ENCODE measurements at regions not wholly inside any gene's neighbourhood (a gene's known extent, or its start where the extent isn't known, plus 50 kb on each side); places are given as distances from the start of the nearest gene placed in this dataset.

DNA sequence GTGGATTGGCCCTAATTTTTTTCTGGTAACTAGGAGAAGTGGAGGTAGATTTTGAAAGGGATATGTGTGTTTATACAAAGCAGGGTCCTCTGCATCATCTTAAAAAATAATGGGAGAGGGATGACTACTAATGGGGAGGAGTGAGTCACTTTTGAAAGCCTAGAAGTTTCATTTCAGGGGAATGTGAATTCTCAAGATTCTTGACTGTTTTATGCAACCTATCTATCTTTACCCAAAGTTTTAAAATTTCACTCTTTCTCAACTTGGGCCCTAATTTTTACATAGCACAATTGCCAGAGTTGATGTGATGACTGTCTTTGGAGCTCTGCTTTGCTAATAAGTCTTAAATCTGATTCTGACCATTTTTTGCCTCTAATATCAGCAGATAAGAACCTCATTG is 445.2 kb downstream of the GRXCR1 start:
- no peaks in the 10 kb centered on the region for H3K9me3 ChIP-seq
- intact Hi-C loops (cut with DNase I) = no loop called here
- H3K27ac ChIP-seq = no peak overlapping the region
- H3K27me3 ChIP-seq = no peaks in the 10 kb centered on the region
- H3K36me3 ChIP-seq = no peaks in the 10 kb centered on the region
- no peaks in the 10 kb centered on the region for H3K4me1 ChIP-seq
- TF ChIP-seq, protein P1, sequence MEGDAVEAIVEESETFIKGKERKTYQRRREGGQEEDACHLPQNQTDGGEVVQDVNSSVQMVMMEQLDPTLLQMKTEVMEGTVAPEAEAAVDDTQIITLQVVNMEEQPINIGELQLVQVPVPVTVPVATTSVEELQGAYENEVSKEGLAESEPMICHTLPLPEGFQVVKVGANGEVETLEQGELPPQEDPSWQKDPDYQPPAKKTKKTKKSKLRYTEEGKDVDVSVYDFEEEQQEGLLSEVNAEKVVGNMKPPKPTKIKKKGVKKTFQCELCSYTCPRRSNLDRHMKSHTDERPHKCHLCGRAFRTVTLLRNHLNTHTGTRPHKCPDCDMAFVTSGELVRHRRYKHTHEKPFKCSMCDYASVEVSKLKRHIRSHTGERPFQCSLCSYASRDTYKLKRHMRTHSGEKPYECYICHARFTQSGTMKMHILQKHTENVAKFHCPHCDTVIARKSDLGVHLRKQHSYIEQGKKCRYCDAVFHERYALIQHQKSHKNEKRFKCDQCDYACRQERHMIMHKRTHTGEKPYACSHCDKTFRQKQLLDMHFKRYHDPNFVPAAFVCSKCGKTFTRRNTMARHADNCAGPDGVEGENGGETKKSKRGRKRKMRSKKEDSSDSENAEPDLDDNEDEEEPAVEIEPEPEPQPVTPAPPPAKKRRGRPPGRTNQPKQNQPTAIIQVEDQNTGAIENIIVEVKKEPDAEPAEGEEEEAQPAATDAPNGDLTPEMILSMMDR (IDR thresholded peaks at IDR 0.05) = no peak
- FAIRE-seq (no peak), ATAC-seq (no peak), DNase-seq (no peak)
- no peak overlapping the region for H3K4me3 ChIP-seq

DNA sequence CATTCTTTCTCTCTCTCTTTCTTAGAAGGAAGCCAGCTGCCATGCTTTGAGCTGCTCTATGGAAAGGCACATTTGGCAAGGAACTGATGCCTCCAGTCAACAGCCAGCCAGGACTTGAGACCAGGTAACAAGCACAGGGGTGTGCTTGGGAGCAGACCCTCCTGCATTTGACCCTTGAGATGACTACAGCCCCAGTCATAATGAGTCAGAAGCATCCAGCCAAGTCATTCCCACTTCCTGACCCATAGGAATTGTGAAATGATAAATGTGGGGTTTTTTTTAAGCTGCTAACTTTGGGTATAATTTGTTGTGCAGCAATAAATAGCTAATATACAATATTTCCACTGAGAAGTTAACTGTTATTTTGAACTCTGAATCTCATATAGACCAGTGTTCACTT is 446.9 kb downstream of the GRXCR1 start:
- no peak for ATAC-seq
- no peak for DNase-seq
- H3K4me3 ChIP-seq = no peak overlapping the region
- TF ChIP-seq, protein P1 (IDR thresholded peaks at IDR 0.05) = no peak
- no peak overlapping the region for H3K27ac ChIP-seq
- H3K9me3 ChIP-seq = no peaks in the 10 kb centered on the region
- intact Hi-C loops (cut with DNase I) = no loop called here
- H3K36me3 ChIP-seq = no peaks in the 10 kb centered on the region
- no peaks in the 10 kb centered on the region for H3K27me3 ChIP-seq
- H3K4me1 ChIP-seq = no peaks in the 10 kb centered on the region
- no peak for FAIRE-seq

DNA sequence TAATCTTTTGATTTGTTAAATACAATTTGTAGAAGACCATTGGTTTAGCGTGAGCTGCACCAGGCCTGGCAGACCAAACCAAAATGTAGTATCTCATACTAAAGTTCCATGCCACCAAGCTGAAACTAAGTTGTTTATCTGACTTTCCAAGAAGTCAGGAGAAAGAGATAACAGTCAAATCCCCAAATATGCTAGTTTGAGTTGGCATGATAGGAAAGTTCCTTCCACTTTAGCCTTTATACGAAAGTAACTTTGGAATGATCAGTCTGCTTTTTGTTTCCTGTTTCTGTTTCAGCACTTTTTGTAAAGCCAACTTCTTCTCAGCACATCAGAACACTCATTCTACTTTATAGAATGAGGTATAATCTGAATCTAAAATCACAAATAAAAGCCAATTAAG is 449.2 kb downstream of the GRXCR1 start:
- no peak overlapping the region for H3K4me3 ChIP-seq
- no peak for FAIRE-seq
- no peaks in the 10 kb centered on the region for H3K36me3 ChIP-seq
- H3K27ac ChIP-seq = no peak overlapping the region
- H3K4me1 ChIP-seq = no peaks in the 10 kb centered on the region
- no peaks in the 10 kb centered on the region for H3K27me3 ChIP-seq
- ATAC-seq = no peak
- DNase-seq = no peak
- H3K9me3 ChIP-seq = no peaks in the 10 kb centered on the region
- intact Hi-C loops (cut with DNase I) = no loop called here
- TF ChIP-seq, protein P1 (IDR thresholded peaks at IDR 0.05) = no peak
- WGBS, 2 donors = 65 to 80% methylated on average over 2 of the region's 2 CpGs

DNA sequence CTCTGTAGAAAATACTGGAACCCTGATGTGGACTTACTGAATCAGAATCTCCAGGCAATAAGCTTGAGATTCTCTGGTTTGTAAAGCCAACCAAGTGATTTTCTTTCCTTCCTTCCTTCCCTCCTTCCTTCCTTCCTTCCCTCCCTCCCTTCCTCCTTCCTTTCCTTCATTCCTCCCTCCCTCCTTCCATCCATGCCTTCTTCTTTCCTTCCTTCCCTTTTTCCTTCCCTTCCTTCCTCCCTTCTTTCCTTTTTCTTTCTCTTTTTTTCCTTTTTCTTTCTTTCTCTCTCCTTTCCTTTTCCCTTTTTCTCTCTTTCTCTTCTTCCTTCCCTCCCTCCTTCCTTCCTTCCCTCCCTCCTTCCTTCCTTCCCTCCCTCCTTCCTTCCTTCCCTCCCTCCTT is 450.8 kb downstream of the GRXCR1 start:
- Histone ChIP-seq H3K9me3 (no peaks in the 10 kb centered on the region), H3K27me3 (no peaks in the 10 kb centered on the region), H3K27ac (no peak overlapping the region), H3K4me3 (no peak overlapping the region), H3K4me1 (no peaks in the 10 kb centered on the region), H3K36me3 (no peaks in the 10 kb centered on the region)
- TF ChIP-seq, protein P1 (IDR thresholded peaks at IDR 0.05) = no peak
- ATAC-seq (no peak), DNase-seq (no peak), FAIRE-seq (no peak)
- intact Hi-C loops (cut with DNase I) = no loop called here

DNA sequence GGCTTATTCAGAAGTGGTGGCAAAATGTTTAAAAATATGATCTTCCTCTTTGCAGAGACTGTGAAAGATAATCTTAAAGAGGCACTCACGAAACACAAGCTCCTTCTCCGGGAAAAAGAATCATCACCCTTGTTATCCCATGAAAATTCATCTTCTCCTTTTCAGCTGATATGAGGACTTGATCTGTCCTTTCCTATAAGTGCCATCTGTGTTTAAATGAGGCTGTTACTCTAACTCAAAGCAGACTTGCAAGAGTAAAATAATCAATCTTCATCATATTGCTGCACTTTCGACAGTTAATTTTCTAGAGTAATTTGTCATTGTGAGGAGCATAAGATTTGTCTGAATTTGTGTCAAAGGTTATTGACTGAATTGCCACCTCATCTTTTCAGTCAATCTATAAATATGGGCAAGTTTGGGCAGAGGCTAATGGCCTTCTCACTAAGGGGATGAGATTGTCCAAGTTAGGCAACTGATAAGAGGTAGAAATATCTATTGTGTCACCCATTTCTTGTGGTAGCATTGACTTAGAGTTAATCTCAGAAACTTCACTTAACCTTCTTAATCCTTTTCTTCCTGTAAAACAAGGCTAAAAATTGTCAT is 452.9 kb downstream of the GRXCR1 start:
- Histone ChIP-seq H3K27me3 (no peaks in the 10 kb centered on the region), H3K36me3 (no peaks in the 10 kb centered on the region), H3K4me3 (no peak overlapping the region), H3K9me3 (no peaks in the 10 kb centered on the region), H3K27ac (no peak overlapping the region), H3K4me1 (no peaks in the 10 kb centered on the region)
- intact Hi-C loops (cut with DNase I) = no loop called here
- TF ChIP-seq, protein P1 (IDR thresholded peaks at IDR 0.05) = no peak
- WGBS, 2 donors = 49 to 72% methylated on average over 3 of the region's 3 CpGs
- no peak for FAIRE-seq
- ATAC-seq = no peak
- no peak for DNase-seq

Data from pancreas (tissue), 10 donors.